RWPE2 (cell line): ENCODE measurements at regions not wholly inside any gene's neighbourhood (a gene's known extent, or its start where the extent isn't known, plus 50 kb on each side); places are given as distances from the start of the nearest gene placed in this dataset.

Source experiments
- ATAC-seq: fragments of 200-7000 bp; cut with Tn5 transposase; 3 replicates; pipeline ENCODE4 v1.9.1; 2021; ENCODE audit warnings: low read depth
- DNase-seq: peaks from one replicate; pipeline ENCODE4 v3.0.0-alpha.2; 2020; ENCODE audit warnings: low spot score
- H3K27ac ChIP-seq: fragments of 450-650 bp; 2 replicates; pipeline ENCODE4 v1.5.1; 2017; ENCODE audit warnings: mild to moderate bottlenecking; ENCODE audit not compliant: poor library complexity, severe bottlenecking
- H3K27me3 ChIP-seq: fragments of 250-450 bp; sonication (Bioruptor Pico); 2 replicates; pipeline ENCODE4 v1.5.1; 2021; ENCODE audit warnings: mild to moderate bottlenecking, moderate library complexity; ENCODE audit not compliant: insufficient read depth, poor library complexity, severe bottlenecking
- H3K36me3 ChIP-seq: fragments of 250-450 bp; sonication (Bioruptor Pico); 2 replicates; pipeline ENCODE4 v1.5.1; 2020; ENCODE audit warnings: low read depth, mild to moderate bottlenecking, moderate library complexity
- H3K4me1 ChIP-seq: fragments of 250-450 bp; sonication (Bioruptor Pico); 2 replicates; pipeline ENCODE4 v1.5.1; 2021; ENCODE audit warnings: mild to moderate bottlenecking, moderate library complexity; ENCODE audit not compliant: insufficient read depth, poor library complexity, severe bottlenecking
- H3K4me3 ChIP-seq: fragments of 250-450 bp; sonication (Bioruptor Pico); 2 replicates; pipeline ENCODE4 v1.5.1; 2021; ENCODE audit warnings: mild to moderate bottlenecking, moderate library complexity; ENCODE audit not compliant: severe bottlenecking
- H3K9me3 ChIP-seq: fragments of 250-450 bp; sonication (Bioruptor Pico); 2 replicates; pipeline ENCODE4 v1.5.1; 2021; ENCODE audit warnings: mild to moderate bottlenecking, moderate library complexity; ENCODE audit not compliant: severe bottlenecking
- TF ChIP-seq, protein P1 (sequence below): fragments of 450-650 bp; IDR thresholded peaks from one replicate; pipeline ENCODE4 v1.5.1; 2017; ENCODE audit warnings: mild to moderate bottlenecking, moderate library complexity; ENCODE audit not compliant: poor library complexity, severe bottlenecking

GRCh38 chr10:21336476-21337170 is 188.9 kb downstream of the SKIDA1 start:
- peak; percentile 95 for DNase-seq

GRCh38 chr10:21334891-21335696 is 190.4 kb downstream of the SKIDA1 start:
- no peak overlapping the region for H3K4me3 ChIP-seq
- H3K27ac ChIP-seq = peak overlapping the region; percentile 97
- H3K9me3 ChIP-seq = no peaks in the 10 kb centered on the region
- H3K27me3 ChIP-seq = no peaks in the 10 kb centered on the region
- H3K36me3 ChIP-seq = no peaks in the 10 kb centered on the region
- DNase-seq (peak; percentile 90), ATAC-seq (peak; percentile 81)
- H3K4me1 ChIP-seq = peaks cover 35% of the 10 kb centered on the region
- TF ChIP-seq, protein P1, sequence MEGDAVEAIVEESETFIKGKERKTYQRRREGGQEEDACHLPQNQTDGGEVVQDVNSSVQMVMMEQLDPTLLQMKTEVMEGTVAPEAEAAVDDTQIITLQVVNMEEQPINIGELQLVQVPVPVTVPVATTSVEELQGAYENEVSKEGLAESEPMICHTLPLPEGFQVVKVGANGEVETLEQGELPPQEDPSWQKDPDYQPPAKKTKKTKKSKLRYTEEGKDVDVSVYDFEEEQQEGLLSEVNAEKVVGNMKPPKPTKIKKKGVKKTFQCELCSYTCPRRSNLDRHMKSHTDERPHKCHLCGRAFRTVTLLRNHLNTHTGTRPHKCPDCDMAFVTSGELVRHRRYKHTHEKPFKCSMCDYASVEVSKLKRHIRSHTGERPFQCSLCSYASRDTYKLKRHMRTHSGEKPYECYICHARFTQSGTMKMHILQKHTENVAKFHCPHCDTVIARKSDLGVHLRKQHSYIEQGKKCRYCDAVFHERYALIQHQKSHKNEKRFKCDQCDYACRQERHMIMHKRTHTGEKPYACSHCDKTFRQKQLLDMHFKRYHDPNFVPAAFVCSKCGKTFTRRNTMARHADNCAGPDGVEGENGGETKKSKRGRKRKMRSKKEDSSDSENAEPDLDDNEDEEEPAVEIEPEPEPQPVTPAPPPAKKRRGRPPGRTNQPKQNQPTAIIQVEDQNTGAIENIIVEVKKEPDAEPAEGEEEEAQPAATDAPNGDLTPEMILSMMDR = no peak

More at GRCh38 chr10:21336476-21337170, 188.9 kb downstream of the SKIDA1 start:
- Histone ChIP-seq H3K4me3 (no peak overlapping the region), H3K27ac (peak overlapping the region; percentile 97), H3K27me3 (no peaks in the 10 kb centered on the region), H3K9me3 (no peaks in the 10 kb centered on the region), H3K36me3 (no peaks in the 10 kb centered on the region), H3K4me1 (peaks cover 39% of the 10 kb centered on the region)
- ATAC-seq = peak; percentile 90
- TF ChIP-seq, protein P1 = peak; percentile 48

GRCh38 chr10:21330628-21331020 is 194.9 kb downstream of the SKIDA1 start:
- TF ChIP-seq, protein P1 = no peak
- H3K4me3 ChIP-seq = no peak overlapping the region
- peaks cover 18% of the 10 kb centered on the region for H3K4me1 ChIP-seq
- no peaks in the 10 kb centered on the region for H3K27me3 ChIP-seq
- H3K9me3 ChIP-seq = no peaks in the 10 kb centered on the region
- no peaks in the 10 kb centered on the region for H3K36me3 ChIP-seq
- no peak overlapping the region for H3K27ac ChIP-seq
- ATAC-seq (no peak), DNase-seq (no peak)

DNA sequence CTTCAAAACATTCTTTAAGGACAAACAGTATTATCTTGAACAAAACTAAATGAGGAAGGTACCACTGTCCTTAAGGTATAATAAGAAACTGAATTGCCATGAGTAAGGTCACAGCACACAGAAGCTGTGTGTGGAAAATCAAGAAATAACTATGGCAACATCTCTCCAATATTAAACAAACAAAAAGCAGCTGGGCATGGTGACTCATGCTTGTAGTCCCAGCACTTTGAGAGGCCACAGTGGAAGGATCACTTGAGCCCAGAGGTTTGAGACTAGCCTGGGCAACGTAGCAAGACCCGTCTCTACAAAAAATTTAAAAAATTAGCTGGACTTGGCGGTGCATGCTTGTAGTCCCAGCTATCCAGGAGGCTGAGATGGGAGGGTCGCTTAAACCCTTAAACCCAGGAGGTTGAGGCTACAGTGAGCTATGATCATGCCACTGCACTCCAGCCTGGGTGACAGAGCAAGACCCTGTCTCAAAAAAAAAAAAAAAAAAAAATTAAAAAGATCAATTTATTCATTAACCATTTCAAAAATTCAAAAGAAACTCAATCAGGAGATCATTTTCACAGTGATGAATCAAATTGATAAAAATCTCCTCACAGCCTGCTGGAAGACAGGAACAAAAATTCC is 195.4 kb downstream of the SKIDA1 start:
- H3K27me3 ChIP-seq = no peaks in the 10 kb centered on the region
- TF ChIP-seq, protein P1 = no peak
- peaks cover 13% of the 10 kb centered on the region for H3K4me1 ChIP-seq
- ATAC-seq (peak; percentile 79), DNase-seq (no peak)
- H3K36me3 ChIP-seq = no peaks in the 10 kb centered on the region
- H3K9me3 ChIP-seq = no peaks in the 10 kb centered on the region
- H3K27ac ChIP-seq = no peak overlapping the region
- H3K4me3 ChIP-seq = no peak overlapping the region
